Stimulated activated CD8-positive, alpha-beta memory T cell treated with anti-CD3 and anti-CD28 coated beads, Interleukin-15, amount 100 ng/mL, for 24 hours (primary cell): ENCODE measurements at regions not wholly inside any gene's neighbourhood (a gene's known extent, or its start where the extent isn't known, plus 50 kb on each side); places are given as distances from the start of the nearest gene placed in this dataset.
"Not testable (repeated sequence)": the region's sequence is repeated elsewhere in the genome, so short reads cannot be mapped to it uniquely, and the experiment has no call there.

Experiments used
- DNase-seq: peaks from one replicate; pipeline ENCODE4 v3.0.0-alpha.2; 2020; ENCODE audit warnings: low read depth

GRCh38 chr7:16089191-16089590, 332.1 kb downstream of the CRPPA start:
- DNase-seq = no peak

GRCh38 chr7:16086743-16087142, 334.6 kb downstream of the CRPPA start:
- DNase-seq = no peak

- not testable (repeated sequence) for DNase-seq
These were observed 335.6 kb downstream of the CRPPA start for GRCh38 chr7:16085780-16086179.

GRCh38 chr7:16084875-16085274, 336.5 kb downstream of the CRPPA start:
- no peak for DNase-seq

GRCh38 chr7:16084370-16084769, 337.0 kb downstream of the CRPPA start:
- no peak for DNase-seq

- no peak for DNase-seq
These were observed 337.4 kb downstream of the CRPPA start for GRCh38 chr7:16083931-16084330.

- DNase-seq = no peak
These were observed 341.2 kb downstream of the CRPPA start for GRCh38 chr7:16080131-16080530.

- DNase-seq = no peak
These were observed 341.6 kb downstream of the CRPPA start for GRCh38 chr7:16079723-16080122.

- no peak for DNase-seq
These were observed 343.0 kb downstream of the CRPPA start for GRCh38 chr7:16078076-16078952.

GRCh38 chr7:16071246-16071857, 350.0 kb downstream of the CRPPA start:
- DNase-seq = no peak

GRCh38 chr7:16070806-16071205, 350.5 kb downstream of the CRPPA start:
- DNase-seq = no peak

- no peak for DNase-seq
These were observed 351.3 kb downstream of the CRPPA start for GRCh38 chr7:16069998-16070397.

- DNase-seq = no peak
These were observed 353.2 kb downstream of the CRPPA start for GRCh38 chr7:16068183-16068582.

GRCh38 chr7:16067711-16068110, 353.6 kb downstream of the CRPPA start:
- no peak for DNase-seq

- DNase-seq = no peak
These were observed 354.4 kb downstream of the CRPPA start for GRCh38 chr7:16066805-16067459.

- no peak for DNase-seq
These were observed 355.4 kb downstream of the CRPPA start for GRCh38 chr7:16065939-16066338.

GRCh38 chr7:16063716-16064675, 357.3 kb downstream of the CRPPA start:
- DNase-seq = no peak

- no peak for DNase-seq
These were observed 358.1 kb downstream of the CRPPA start for GRCh38 chr7:16063221-16063620.

GRCh38 chr7:16062269-16062668, 359.1 kb downstream of the CRPPA start:
- DNase-seq = no peak

- DNase-seq = no peak
These were observed 359.7 kb downstream of the CRPPA start for GRCh38 chr7:16061630-16062029.

GRCh38 chr7:16061011-16061410, 360.3 kb downstream of the CRPPA start:
- DNase-seq = no peak

- no peak for DNase-seq
These were observed 360.8 kb downstream of the CRPPA start for GRCh38 chr7:16060502-16060901.
